SK-N-SH (cell line): ENCODE measurements at regions not wholly inside any gene's neighbourhood (a gene's known extent, or its start where the extent isn't known, plus 50 kb on each side); places are given as distances from the start of the nearest gene placed in this dataset.

Experiments used
- CTCF ChIA-PET: fragments of 300-600, 350-600 bp; formaldehyde crosslinking; extraction: SDS; loops from one replicate; lab custom pipeline; 2021; lab: Yijun Ruan, JAX
- POLR2A ChIA-PET: fragments of 350-600 bp; sonication (Branson Sonifier 250); formaldehyde crosslinking; extraction: SDS; loops from one replicate; lab custom pipeline; 2020; ENCODE audit warnings: antibody characterized with exemption, inconsistent platforms; lab: Yijun Ruan, JAX
- DNase-seq: peaks from one replicate; pipeline ENCODE4 v3.0.0; 2012
- H2AFZ ChIP-seq: fragments of 200-600 bp; sonication (generic); 2 replicates; pipeline ENCODE4 v1.8.1; 2016; ENCODE audit warnings: antibody characterized with exemption, mild to moderate bottlenecking, low read depth
- H3F3A ChIP-seq: fragments of 200-600 bp; sonication (generic); replicated peaks from 2 replicates; pipeline ENCODE3; 2016; ENCODE audit warnings: antibody characterized with exemption, mild to moderate bottlenecking; ENCODE audit not compliant: insufficient read depth
- H3K27ac ChIP-seq, 2 experiments: fragments of 200-500 bp in 1 of 2; fragments of 200-600 bp in 1 of 2; sonication (Bioruptor generic) in 1 of 2; sonication (generic), shearing (Covaris generic) in 1 of 2; 2 replicates each; pipeline versions ENCODE4 v1.5.1 to v1.6.1; 2014 to 2016; ENCODE audit warnings: low read depth in 2 of 2, inconsistent platforms in 1 of 2, low read length in 1 of 2, mild to moderate bottlenecking in 1 of 2, mixed read lengths in 1 of 2
- H3K27me3 ChIP-seq: fragments of 200-600 bp; sonication (generic), shearing (Covaris generic); 2 replicates; pipeline ENCODE4 v1.6.1; 2016; ENCODE audit warnings: mixed run types; ENCODE audit not compliant: insufficient read depth
- H3K36me3 ChIP-seq, 2 experiments: fragments of 200-500 bp in 1 of 2; fragments of 200-600 bp in 1 of 2; sonication (Bioruptor generic) in 1 of 2; sonication (generic) in 1 of 2; replicated peaks in 1 of 2; 2 replicates each; pipeline versions ENCODE3 to v1.5.1; 2014 to 2016; ENCODE audit warnings: low read length in 1 of 2, mild to moderate bottlenecking in 1 of 2; ENCODE audit not compliant: insufficient read depth in 2 of 2, control insufficient read depth in 1 of 2
- H3K4me1 ChIP-seq, 2 experiments: fragments of 200-500 bp in 1 of 2; fragments of 200-600 bp in 1 of 2; sonication (Bioruptor generic) in 1 of 2; sonication (generic), shearing (Covaris generic) in 1 of 2; 2 replicates each; pipeline versions ENCODE4 v1.5.1 to v1.6.1; 2014 to 2016; ENCODE audit warnings: low read depth in 1 of 2, low read length in 1 of 2, mixed run types in 1 of 2; ENCODE audit not compliant: insufficient read depth in 2 of 2, control insufficient read depth in 1 of 2
- H3K4me2 ChIP-seq: fragments of 200-600 bp; sonication (generic), shearing (Covaris generic); 2 replicates; pipeline ENCODE4 v1.6.1; 2017; ENCODE audit warnings: mixed run types
- H3K4me3 ChIP-seq, 2 experiments: fragments of 200-500 bp in 1 of 2; fragments of 200-600 bp in 1 of 2; sonication (Bioruptor generic) in 1 of 2; sonication (generic), shearing (Covaris generic) in 1 of 2; 2 replicates each; pipeline versions ENCODE4 v1.5.1 to v1.8.1; 2014 to 2016; ENCODE audit warnings: low read depth in 2 of 2, inconsistent platforms in 1 of 2, low read length in 1 of 2, mild to moderate bottlenecking in 1 of 2, mixed read lengths in 1 of 2, moderate library complexity in 1 of 2
- H3K79me2 ChIP-seq: fragments of 200-600 bp; sonication (generic); 2 replicates; pipeline ENCODE4 v1.8.1; 2017; ENCODE audit warnings: mild to moderate bottlenecking; ENCODE audit not compliant: insufficient read depth
- H3K9ac ChIP-seq: fragments of 200-600 bp; sonication (generic); 2 replicates; pipeline ENCODE4 v1.6.1; 2017; ENCODE audit warnings: mixed run types
- H3K9me2 ChIP-seq: fragments of 200-600 bp; sonication (generic); 2 replicates; pipeline ENCODE4 v1.6.1; 2017; ENCODE audit warnings: mixed run types
- H3K9me3 ChIP-seq: fragments of 200-600 bp; sonication (generic); 2 replicates; pipeline ENCODE4 v1.6.1; 2017; ENCODE audit warnings: mixed run types, mild to moderate bottlenecking, moderate library complexity
- H4K20me1 ChIP-seq: fragments of 200-600 bp; sonication (generic); 2 replicates; pipeline ENCODE4 v1.6.1; 2017; ENCODE audit warnings: mild to moderate bottlenecking, mixed run types; ENCODE audit not compliant: insufficient read depth
- CTCF ChIP-seq: fragments of 200-600 bp; sonication (generic); IDR thresholded peaks from 2 replicates; pipeline ENCODE4 v1.6.1; 2017; ENCODE audit warnings: antibody characterized with exemption, mild to moderate bottlenecking, moderate library complexity
- ELF1 ChIP-seq: IDR thresholded peaks from 2 replicates; pipeline ENCODE4 v1.4.0; 2012
- EZH2phosphoT487 ChIP-seq: fragments of 200-600 bp; sonication (generic); IDR thresholded peaks from 2 replicates; pipeline ENCODE4 v1.6.1; 2017; ENCODE audit warnings: low read depth, mixed run types, mild to moderate bottlenecking, antibody characterized with exemption, moderate library complexity, borderline replicate concordance
- FOSL2 ChIP-seq: IDR thresholded peaks from 2 replicates; pipeline ENCODE4 v1.4.0; 2012; ENCODE audit warnings: low read depth, mild to moderate bottlenecking, moderate library complexity, borderline replicate concordance
- GABPA ChIP-seq: IDR thresholded peaks from 2 replicates; pipeline ENCODE4 v1.4.0; 2012; ENCODE audit warnings: low read depth, mild to moderate bottlenecking
- GATA2 ChIP-seq: sonication (generic); formaldehyde crosslinking; IDR thresholded peaks from 2 replicates; pipeline ENCODE4 v1.5.0; 2020; ENCODE audit warnings: mild to moderate bottlenecking, missing genetic modification reagents
- IRF3 ChIP-seq: fragments of 150-350 bp; IDR thresholded peaks from 2 replicates; pipeline ENCODE4 v1.6.1; 2016; ENCODE audit warnings: mild to moderate bottlenecking, low read depth, low read length
- JUND ChIP-seq: IDR thresholded peaks from 2 replicates; pipeline ENCODE4 v1.4.0; 2012
- MAX ChIP-seq: IDR thresholded peaks from 2 replicates; pipeline ENCODE4 v1.4.0; 2012; ENCODE audit warnings: low read depth
- MEF2A ChIP-seq: IDR thresholded peaks from 2 replicates; pipeline ENCODE4 v1.4.0; 2012; ENCODE audit warnings: low read depth, borderline replicate concordance
- NFIC ChIP-seq: IDR thresholded peaks from 2 replicates; pipeline ENCODE4 v1.4.0; 2012; ENCODE audit warnings: borderline replicate concordance
- PBX3 ChIP-seq: IDR thresholded peaks from 2 replicates; pipeline ENCODE4; 2012
- POLR2AphosphoS5 ChIP-seq: IDR thresholded peaks from 2 replicates; pipeline ENCODE4 v1.6.1; 2012; ENCODE audit warnings: low read depth, low read length
- RCOR1 ChIP-seq: fragments of 150-350 bp; IDR thresholded peaks from 2 replicates; pipeline ENCODE4 v1.6.1; 2017; ENCODE audit warnings: antibody characterized with exemption, low read length
- SIN3A ChIP-seq: IDR thresholded peaks from 2 replicates; pipeline ENCODE4 v1.6.1; 2012; ENCODE audit warnings: low read depth, mild to moderate bottlenecking, low read length, moderate library complexity, borderline replicate concordance
- SMC3 ChIP-seq: IDR thresholded peaks from 2 replicates; pipeline ENCODE4 v1.6.1; 2012; ENCODE audit warnings: low read depth, low read length, improper control_type of control experiment
- USF2 ChIP-seq: fragments of 150-350 bp; IDR thresholded peaks from 2 replicates; pipeline ENCODE4 v1.6.1; 2017; ENCODE audit warnings: antibody characterized with exemption, low read length, low read depth, borderline replicate concordance
- WGBS: methylation state at CpG from one replicate; pipeline ENCODE4 v1.1.6; 2017; ENCODE audit warnings: low lambda C conversion rate; 5-methylcytosine and 5-hydroxymethylcytosine counted together

GRCh38 chr15:31571676-31572075 is 245.0 kb downstream of the KLF13 start:
- no peaks in the 10 kb centered on the region for H3K27me3 ChIP-seq
- no peak overlapping the region for H2AFZ ChIP-seq
- TF ChIP-seq GATA2 (no peak), SIN3A (no peak), EZH2phosphoT487 (no peak), POLR2AphosphoS5 (no peak), JUND (no peak), FOSL2 (no peak), NFIC (no peak), MAX (no peak), CTCF (no peak), MEF2A (no peak), GABPA (no peak), USF2 (no peak), SMC3 (no peak)
- ChIA-PET CTCF (interaction anchor here (0.6 to 1.3 kb wide), 5 partner anchors 19 to 470 kb away, joined by 3 to 4 read pairs (median 3); partner anchors contain the start of gene TRPM1), POLR2A (no interaction called here)
- no peak overlapping the region for H3K4me2 ChIP-seq
- peaks cover 0 to 3% of the 10 kb centered on the region in 2 experiments; a peak in 1 of 4 replicates for H3K4me1 ChIP-seq
- H3F3A ChIP-seq = no peaks in the 10 kb centered on the region
- H3K9me3 ChIP-seq = 0 out of 2 replicates have a peak, but pooled peaks cover 7% of the 10 kb centered on the region
- H3K4me3 ChIP-seq = no peak overlapping the region
- no peak overlapping the region for H3K27ac ChIP-seq
- H4K20me1 ChIP-seq = no peaks in the 10 kb centered on the region
- H3K36me3 ChIP-seq = no peaks in the 10 kb centered on the region
- H3K9me2 ChIP-seq = no peaks in the 10 kb centered on the region
- H3K9ac ChIP-seq = no peak overlapping the region
- 57% methylated on average over 3 of the region's 3 CpGs for WGBS
- no peaks in the 10 kb centered on the region for H3K79me2 ChIP-seq
- no peak for DNase-seq

GRCh38 chr15:31573759-31574158 is 247.1 kb downstream of the KLF13 start:
- Histone ChIP-seq H2AFZ (no peak overlapping the region), H3K27me3 (no peaks in the 10 kb centered on the region), H3F3A (no peaks in the 10 kb centered on the region), H3K9me3 (0 out of 2 replicates have a peak, but pooled peaks cover 7% of the 10 kb centered on the region), H3K9me2 (no peaks in the 10 kb centered on the region), H3K9ac (no peak overlapping the region), H3K4me2 (no peak overlapping the region), H3K36me3 (no peaks in the 10 kb centered on the region), H3K4me1 (peaks cover 0 to 3% of the 10 kb centered on the region in 2 experiments; a peak in 1 of 4 replicates), H4K20me1 (no peaks in the 10 kb centered on the region), H3K27ac (no peak overlapping the region), H3K79me2 (no peaks in the 10 kb centered on the region), H3K4me3 (no peak overlapping the region)
- ChIA-PET CTCF (interaction anchor here (1.5 kb wide), 1 partner anchor 13 kb away, joined by 4 read pairs; no protein-coding TSS in a partner anchor), POLR2A (no interaction called here)
- WGBS = 76% methylated on average over 3 of the region's 3 CpGs
- no peak for DNase-seq
- TF ChIP-seq RCOR1 (no peak), IRF3 (no peak), PBX3 (no peak), USF2 (no peak), EZH2phosphoT487 (no peak), ELF1 (no peak), POLR2AphosphoS5 (no peak), SIN3A (no peak), FOSL2 (no peak)
